ENCODE measurements at regions not wholly inside any gene's neighbourhood (a gene's known extent, or its start where the extent isn't known, plus 50 kb on each side); places are given as distances from the start of the nearest gene placed in this dataset.

GRCh38 chr2:103815731-103816130 lies 1038.2 kb upstream of the POU3F3 start:
- intact Hi-C loops (cut with micrococcal nuclease; ENCODE audit: unreplicated experiment) = loop anchor here (5.0 kb wide), 1 partner anchor 807 kb away; no protein-coding TSS in a partner anchor
- H3K27ac ChIP-seq (ENCODE audit: extremely low read length, insufficient read depth, low read length) = no peak overlapping the region
- CTCF ChIA-PET (ENCODE audit: low intra/inter-chr PET ratio, low total read pairs) = no interaction called here
- DNase-seq (ENCODE audit: low spot score) = no peak
- H3K4me3 ChIP-seq (replicated peaks in 1 of 3; ENCODE audit: insufficient read depth in 1 of 3, low read depth in 2 of 3, low read length in 3 of 3) = no peak overlapping the region
- no peak for FAIRE-seq
- no peaks in the 10 kb centered on the region for H3K27me3 ChIP-seq (ENCODE audit: control insufficient read depth in 1 of 2, insufficient read depth in 2 of 2, low read length in 2 of 2)
- in situ Hi-C loops (cut with HindIII; ENCODE audit: extremely low pct_ligation_motif_present, low pct_unique_long_range_greater_than_20kb) = no loop called here
- POLR2A ChIA-PET = no interaction called here
- no peaks in the 10 kb centered on the region for H3K4me1 ChIP-seq (ENCODE audit: insufficient read depth, low read length)
- no TSS peak for BruUV-seq (replicated peaks)
- H3K36me3 ChIP-seq (replicated peaks in 1 of 2; ENCODE audit: control insufficient read depth in 1 of 2, insufficient read depth in 2 of 2, low read length in 2 of 2) = no peaks in the 10 kb centered on the region
- no peaks in the 10 kb centered on the region for H3K79me2 ChIP-seq (ENCODE audit: insufficient read depth, low read length)
- no peak overlapping the region for H3K4me2 ChIP-seq (ENCODE audit: low read depth, low read length)
- TF ChIP-seq MAFF (IDR thresholded peaks at IDR 0.05; ENCODE audit: low read depth, low read length) (peak; percentile 99), ZNF362 (CRISPR knock-in tag; IDR thresholded peaks at IDR 0.05; ENCODE audit: borderline replicate concordance) (no peak), MAFK (conservative IDR thresholded peaks at IDR 0.05 in 1 of 2, IDR thresholded peaks at IDR 0.05 in 1 of 2; ENCODE audit: low read length in 2 of 2) (peak; percentile 97 to 99)
- no peak overlapping the region for H2AFZ ChIP-seq (ENCODE audit: low read length)
- no peaks in the 10 kb centered on the region for H4K20me1 ChIP-seq (ENCODE audit: insufficient read depth, low read length)
- 0% methylated on average over 1 of the region's 1 CpG for WGBS (ENCODE audit: low lambda C conversion rate)
- H3K9ac ChIP-seq (ENCODE audit: insufficient read depth, low read depth, low read length) = no peak overlapping the region
- peaks cover 5% of the 10 kb centered on the region; the same call in 1 of the 2 replicates for H3K9me3 ChIP-seq (ENCODE audit: low read length)
- ATAC-seq = no peak

GRCh38 chr2:103817746-103818145 lies 1036.2 kb upstream of the POU3F3 start:
- no peak for DNase-seq (ENCODE audit: low spot score)
- no TSS peak for BruUV-seq (replicated peaks)
- Histone ChIP-seq H3K9ac (ENCODE audit: insufficient read depth, low read depth, low read length) (no peak overlapping the region), H3K79me2 (ENCODE audit: insufficient read depth, low read length) (no peaks in the 10 kb centered on the region), H3K4me1 (ENCODE audit: insufficient read depth, low read length) (no peaks in the 10 kb centered on the region), H2AFZ (ENCODE audit: low read length) (no peak overlapping the region), H3K27me3 (ENCODE audit: control insufficient read depth in 1 of 2, insufficient read depth in 2 of 2, low read length in 2 of 2) (no peaks in the 10 kb centered on the region), H3K4me3 (replicated peaks in 1 of 3; ENCODE audit: insufficient read depth in 1 of 3, low read depth in 2 of 3, low read length in 3 of 3) (no peak overlapping the region), H3K27ac (ENCODE audit: extremely low read length, insufficient read depth, low read length) (no peak overlapping the region), H3K36me3 (replicated peaks in 1 of 2; ENCODE audit: control insufficient read depth in 1 of 2, insufficient read depth in 2 of 2, low read length in 2 of 2) (no peaks in the 10 kb centered on the region), H4K20me1 (ENCODE audit: insufficient read depth, low read length) (no peaks in the 10 kb centered on the region), H3K4me2 (ENCODE audit: low read depth, low read length) (no peak overlapping the region), H3K9me3 (ENCODE audit: low read length) (no peaks in the 10 kb centered on the region)
- WGBS (ENCODE audit: low lambda C conversion rate) = 2% methylated on average over 3 of the region's 3 CpGs
- no peak for ATAC-seq
- POLR2A ChIA-PET = no interaction called here
- no peak for FAIRE-seq
- intact Hi-C loops (cut with micrococcal nuclease; ENCODE audit: unreplicated experiment) (loop anchor here (5.0 kb wide), 1 partner anchor 805 kb away; no protein-coding TSS in a partner anchor), in situ Hi-C loops (cut with HindIII; ENCODE audit: extremely low pct_ligation_motif_present, low pct_unique_long_range_greater_than_20kb) (no loop called here)
- CTCF ChIA-PET (ENCODE audit: low intra/inter-chr PET ratio, low total read pairs) = no interaction called here
- TF ChIP-seq SMARCC2 (IDR thresholded peaks at IDR 0.05) = no peak

Data from HepG2 (cell line).